HG03135 (cell line): ENCODE measurements at regions not wholly inside any gene's neighbourhood (a gene's known extent, or its start where the extent isn't known, plus 50 kb on each side); places are given as distances from the start of the nearest gene placed in this dataset.
"Not testable (repeated sequence)": the region's sequence is repeated elsewhere in the genome, so short reads cannot be mapped to it uniquely, and the experiment has no call there.

Experiments
- ATAC-seq: cut with Tn5 transposase; IDR thresholded peaks from one replicate; pipeline ENCODE4 v1.9.1; 2021; ENCODE audit warnings: mild to moderate bottlenecking, moderate library complexity; ENCODE audit not compliant: unreplicated experiment

DNA sequence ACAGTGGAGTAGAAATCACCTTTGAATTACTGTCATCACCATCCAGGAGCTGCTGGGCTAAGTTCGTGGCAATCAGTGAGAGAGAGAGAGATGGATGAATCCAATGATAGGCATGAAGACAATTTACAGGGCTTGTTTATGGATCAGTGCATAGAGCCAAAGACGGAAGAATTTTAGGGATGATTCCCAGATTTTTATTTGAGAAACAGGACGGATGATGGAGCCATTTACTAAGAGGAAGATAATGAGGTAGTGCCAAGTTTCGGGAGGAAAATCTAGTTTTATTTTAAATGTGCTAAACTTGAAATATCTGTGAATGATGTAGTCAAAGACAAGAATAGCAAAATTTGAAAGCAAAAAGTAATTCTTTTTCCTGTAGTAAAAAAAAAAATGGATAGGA, 394.2 kb upstream of the PAPPA start:
- no peak for ATAC-seq

DNA sequence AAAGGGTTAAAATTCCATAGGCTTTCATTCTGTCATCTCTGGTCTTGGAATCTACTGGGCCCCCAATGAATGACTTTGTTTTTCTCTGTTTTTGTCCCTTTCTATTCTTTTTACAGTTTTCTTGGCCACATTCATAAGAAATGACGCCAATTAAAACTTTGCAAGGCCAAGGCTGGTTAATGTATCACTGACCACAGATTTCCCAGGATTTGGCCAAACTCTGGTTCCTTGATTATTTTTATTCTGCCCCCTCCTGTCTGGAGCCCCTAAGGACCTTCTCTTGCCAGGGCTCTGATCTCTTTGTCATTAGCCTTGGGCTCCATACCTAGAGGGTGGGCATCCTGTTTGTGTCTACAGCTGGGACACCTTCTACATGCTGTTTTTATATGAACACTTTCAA, 388.9 kb upstream of the PAPPA start:
- no peak for ATAC-seq

DNA sequence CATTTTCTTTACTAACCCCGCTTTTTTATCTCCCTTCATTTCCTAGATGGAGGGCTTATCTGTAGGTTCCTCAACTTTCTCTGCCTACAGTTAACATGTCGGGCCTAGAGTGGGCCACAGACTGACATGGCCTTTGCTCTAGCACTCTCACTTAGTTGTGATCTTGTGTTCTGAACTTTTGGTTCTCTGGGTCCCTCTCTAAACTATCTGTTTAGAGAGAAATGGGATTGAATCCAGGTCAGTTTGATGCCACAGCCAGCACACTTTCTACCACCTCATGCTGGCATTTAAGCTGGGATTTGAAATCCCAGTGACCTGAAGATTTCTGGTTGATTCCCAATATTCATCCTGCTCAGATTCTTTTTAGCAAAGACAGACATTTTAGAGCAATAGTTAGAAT, 388.5 kb upstream of the PAPPA start:
- no peak for ATAC-seq

DNA sequence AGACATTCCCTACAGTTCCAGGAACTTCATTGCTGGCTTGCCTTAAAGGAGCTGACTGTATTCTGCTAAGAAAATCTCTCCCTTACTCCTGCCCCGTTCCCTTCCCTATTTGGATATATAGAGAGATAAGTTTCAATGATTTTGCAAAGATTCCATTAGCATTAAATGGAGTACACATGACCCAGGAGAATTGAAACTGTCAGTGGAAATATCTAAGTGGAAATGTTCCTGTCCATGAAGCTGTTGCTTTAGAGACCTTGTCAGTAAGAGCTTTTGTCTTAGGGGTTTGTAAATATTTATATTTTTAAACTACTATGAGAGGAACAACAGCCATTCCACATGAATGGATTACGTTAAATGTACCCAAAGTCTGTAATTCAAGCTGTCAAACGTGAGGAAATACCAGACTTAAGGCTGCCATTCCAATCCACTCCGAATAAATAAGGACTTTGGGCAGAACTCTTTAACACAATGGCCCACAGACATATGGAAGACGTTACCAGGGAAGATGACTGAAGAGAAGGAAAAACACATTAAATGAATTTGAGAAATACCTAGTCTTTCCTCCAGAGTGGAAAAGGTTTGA, 387.1 kb upstream of the PAPPA start:
- no peak for ATAC-seq

- no peak for ATAC-seq
Observed at GRCh38 chr9:115770521-115770920, 383.1 kb upstream of the PAPPA start.

- no peak for ATAC-seq
Observed at GRCh38 chr9:115775659-115776058, 377.9 kb upstream of the PAPPA start.

DNA sequence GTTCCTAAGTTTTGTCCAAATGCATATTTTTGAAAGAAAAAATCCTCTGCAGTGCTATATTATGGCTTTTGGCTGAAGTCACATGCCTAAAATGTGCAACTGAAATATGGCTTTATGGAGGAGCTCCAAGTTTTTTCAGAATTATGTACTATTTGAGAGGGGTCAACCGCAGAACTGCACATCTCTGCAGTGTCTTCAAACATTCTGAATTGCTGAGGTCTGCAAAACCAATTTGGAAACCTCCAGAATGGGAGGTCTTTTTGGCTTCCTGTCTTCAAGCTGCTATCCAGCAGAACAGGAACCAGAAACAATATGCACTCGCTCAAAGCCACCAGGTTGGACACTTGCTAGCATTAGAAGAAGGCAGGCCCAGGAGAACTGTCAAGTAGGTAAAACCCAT, 376.0 kb upstream of the PAPPA start:
- ATAC-seq: no peak

GRCh38 chr9:115781070-115781736, 372.4 kb upstream of the PAPPA start:
- ATAC-seq: no peak

DNA sequence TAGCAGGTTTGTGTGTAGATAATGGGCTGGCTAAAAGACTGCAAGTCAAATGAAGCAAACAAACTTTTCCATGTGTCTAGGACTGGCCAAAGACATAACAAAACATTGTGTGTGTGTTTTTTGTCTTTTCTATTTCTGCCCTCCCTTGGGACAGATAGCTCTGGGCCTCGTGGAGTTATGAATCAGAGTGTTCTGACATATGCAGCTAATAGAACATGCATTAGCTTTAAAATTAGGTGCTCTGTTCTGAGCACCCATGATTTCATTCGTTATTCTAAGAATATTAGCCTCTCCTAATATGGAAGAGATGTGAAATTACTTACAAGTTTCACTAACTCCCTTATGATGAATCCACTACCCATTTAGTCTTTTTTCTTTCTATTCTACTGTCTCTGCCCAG, 367.3 kb upstream of the PAPPA start:
- ATAC-seq: no peak

- no peak for ATAC-seq
Observed at GRCh38 chr9:115790520-115790919, 363.1 kb upstream of the PAPPA start.

DNA sequence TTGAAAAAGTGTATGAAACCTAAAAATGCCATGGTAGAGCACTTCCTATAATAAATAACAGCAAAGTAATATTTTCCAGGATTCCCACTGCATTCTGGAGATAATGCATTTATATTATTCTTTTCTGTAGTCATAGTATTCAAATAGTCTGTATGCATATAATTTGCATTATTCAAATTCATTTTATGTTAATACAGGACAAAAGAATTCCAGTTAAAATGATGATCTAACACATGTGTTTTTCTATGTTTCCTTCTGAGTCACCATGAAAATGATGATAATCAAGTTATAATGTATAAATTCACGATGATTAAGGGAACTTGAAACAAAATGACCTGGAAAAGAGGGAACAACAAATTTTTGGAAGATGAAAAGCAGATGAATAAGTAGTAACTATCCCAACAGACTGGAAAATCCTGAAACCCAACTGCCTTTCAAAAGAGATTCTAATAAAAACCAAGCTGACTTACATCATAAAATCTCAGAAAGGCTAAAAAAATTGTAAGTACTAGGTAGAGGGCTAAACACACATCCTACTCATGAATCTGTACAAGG, 358.6 kb upstream of the PAPPA start:
- no peak for ATAC-seq

GRCh38 chr9:115799734-115800133, 353.9 kb upstream of the PAPPA start:
- ATAC-seq: no peak

GRCh38 chr9:115804206-115804605, 349.4 kb upstream of the PAPPA start:
- ATAC-seq: no peak

DNA sequence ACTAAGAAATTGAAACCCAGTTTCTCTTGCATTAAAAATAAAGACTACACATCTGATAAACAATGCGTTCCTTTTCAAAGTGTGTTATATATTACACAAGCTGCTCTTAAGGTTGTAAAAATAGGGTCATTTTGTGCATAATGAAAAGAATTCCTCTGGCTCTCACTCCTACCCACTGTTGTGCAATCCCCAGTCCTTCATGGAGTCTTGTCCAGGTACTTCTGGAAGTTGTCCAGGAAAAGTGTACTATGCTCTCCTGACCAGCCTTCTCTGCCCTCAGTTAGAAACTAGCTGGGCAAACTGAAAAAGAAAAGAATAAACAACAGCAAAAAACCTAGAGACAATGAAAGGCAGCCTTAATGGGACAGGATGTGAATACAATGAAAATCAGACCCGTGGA, 345.5 kb upstream of the PAPPA start:
- no peak for ATAC-seq

DNA sequence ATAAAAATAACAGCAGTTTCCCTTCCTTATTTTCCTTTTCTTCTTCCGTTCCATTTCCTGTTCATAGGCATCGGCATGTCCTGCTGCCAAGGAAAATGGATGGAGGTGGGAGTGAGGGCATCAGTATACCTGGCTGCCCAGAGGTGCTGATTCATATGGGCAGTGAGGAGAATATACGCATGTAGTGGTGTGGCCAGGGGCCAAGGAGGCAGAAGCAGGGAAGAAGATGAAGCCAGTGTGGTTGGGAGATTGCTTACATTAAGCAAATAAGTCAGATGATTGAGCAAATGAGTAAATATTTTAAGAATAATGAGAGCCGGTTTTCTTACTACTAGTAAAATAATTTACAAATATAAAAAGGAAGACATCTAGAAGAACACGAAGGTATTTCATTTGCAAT, 344.9 kb upstream of the PAPPA start:
- ATAC-seq: no peak

GRCh38 chr9:115810166-115810565, 343.4 kb upstream of the PAPPA start:
- no peak for ATAC-seq

GRCh38 chr9:115814081-115814480, 339.5 kb upstream of the PAPPA start:
- no peak for ATAC-seq

- no peak for ATAC-seq
Observed at GRCh38 chr9:115815786-115816185, 337.8 kb upstream of the PAPPA start.

DNA sequence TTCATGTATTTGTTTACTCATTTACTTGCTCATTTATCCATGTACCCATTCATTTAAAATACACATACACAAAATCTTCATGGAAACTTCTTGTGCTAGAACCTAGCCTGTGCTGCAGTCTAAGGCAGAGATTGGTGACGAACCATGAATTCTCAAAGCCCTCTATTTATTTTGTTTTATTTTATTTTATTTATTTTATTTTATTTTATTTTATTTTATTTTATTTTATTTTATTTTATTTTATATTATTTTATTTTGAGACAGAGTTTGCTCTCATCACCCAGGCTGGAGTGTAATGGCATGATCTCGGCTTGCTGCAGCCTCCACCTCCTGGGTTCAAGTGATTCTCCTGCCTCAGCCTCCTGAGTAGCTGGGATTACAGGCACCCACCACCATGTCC, 334.9 kb upstream of the PAPPA start:
- not testable (repeated sequence) for ATAC-seq

GRCh38 chr9:115832031-115832430, 321.6 kb upstream of the PAPPA start:
- no peak for ATAC-seq

- ATAC-seq: no peak
Observed at GRCh38 chr9:115837618-115838017, 316.0 kb upstream of the PAPPA start.

DNA sequence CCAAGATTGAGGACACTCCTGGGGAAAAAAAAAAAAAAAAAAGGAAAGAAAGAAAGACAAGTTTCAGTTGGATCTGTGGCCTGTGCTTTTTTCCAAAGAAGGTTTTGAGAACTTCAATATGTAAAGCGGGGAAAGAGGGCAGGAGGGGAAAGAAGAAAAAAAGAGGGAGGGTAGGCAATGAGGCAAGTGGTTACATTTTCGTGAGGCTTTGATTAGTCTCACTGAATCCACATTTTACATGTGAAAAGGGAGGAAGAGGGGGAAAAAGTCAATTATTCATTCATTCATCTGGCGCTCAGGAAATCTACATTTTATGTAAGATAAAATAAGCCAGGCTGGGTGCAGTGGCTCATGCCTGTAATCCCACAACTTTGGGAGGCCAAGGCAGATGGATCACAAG, 315.2 kb upstream of the PAPPA start:
- ATAC-seq: no peak

GRCh38 chr9:115844433-115844832, 309.2 kb upstream of the PAPPA start:
- ATAC-seq: not testable (repeated sequence)
